ENCODE measurements at regions not wholly inside any gene's neighbourhood (a gene's known extent, or its start where the extent isn't known, plus 50 kb on each side); places are given as distances from the start of the nearest gene placed in this dataset.

DNA sequence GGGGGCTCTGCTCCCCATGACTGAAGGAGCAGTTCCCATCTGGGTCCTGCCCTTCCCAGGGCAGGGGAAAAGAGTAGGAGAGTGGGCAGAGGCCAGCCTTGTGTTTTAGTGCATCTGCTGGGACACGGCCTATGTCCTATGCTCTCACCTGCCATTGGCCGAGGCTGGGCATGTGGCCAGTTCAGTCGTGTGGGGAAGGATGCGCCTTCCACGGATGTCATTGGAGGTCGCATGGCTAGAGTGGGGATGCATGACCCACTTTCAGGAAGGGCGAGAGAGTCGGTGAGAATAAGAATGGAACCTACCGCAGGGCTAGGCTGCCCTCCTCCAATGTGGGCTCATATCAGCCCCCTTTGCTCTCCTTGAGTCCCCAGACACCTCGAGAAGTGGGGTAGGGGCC is 70.9 kb upstream of the HAAO start:
- DNase-seq (ENCODE audit: low spot score) (no peak), ATAC-seq (no peak)
- H3K9me2 ChIP-seq (ENCODE audit: insufficient read depth), result 0 out of 2 replicates have a peak, but pooled peaks cover 3% of the 10 kb centered on the region
- H3K9me3 Mint-ChIP-seq, result peaks cover 7% of the 10 kb centered on the region; the same call in 2 of the 3 replicates
- no peaks in the 10 kb centered on the region for H3K4me1 ChIP-seq (ENCODE audit: insufficient read depth)
- no peaks in the 10 kb centered on the region for H3K36me3 ChIP-seq (ENCODE audit: insufficient read depth)
- no peaks in the 10 kb centered on the region for H3K4me1 Mint-ChIP-seq
- H3K27me3 Mint-ChIP-seq (ENCODE audit: insufficient read depth, low read depth, poor library complexity), result no peaks in the 10 kb centered on the region
- H3K4me2 ChIP-seq, result no peak overlapping the region
- peak overlapping the region; percentile 28; the same call in 1 of the 2 replicates for H2AFZ ChIP-seq
- H3K4me3 ChIP-seq, result no peak overlapping the region
- 0 out of 3 replicates have a peak, but pooled peaks cover 4% of the 10 kb centered on the region for H3K36me3 Mint-ChIP-seq (ENCODE audit: low read depth)
- no peaks in the 10 kb centered on the region for H3K79me2 ChIP-seq (replicated peaks; ENCODE audit: insufficient read depth)
- no peaks in the 10 kb centered on the region for H3F3A ChIP-seq (replicated peaks; ENCODE audit: low read depth)
- H3K27ac ChIP-seq (ENCODE audit: low read depth), result no peak overlapping the region
- H3K27ac Mint-ChIP-seq, result no peak overlapping the region
- TF ChIP-seq CREB1 (CRISPR knock-in tag; IDR thresholded peaks at IDR 0.05; ENCODE audit: low read depth) (no peak), EZH2phosphoT487 (IDR thresholded peaks at IDR 0.05; ENCODE audit: unreplicated experiment) (no peak), CTCF (conservative IDR thresholded peaks at IDR 0.05; ENCODE audit: low read depth in 2 of 2) (no peak), POLR2AphosphoS5 (IDR thresholded peaks at IDR 0.05; ENCODE audit: low read depth) (no peak), REST (IDR thresholded peaks at IDR 0.05; ENCODE audit: unreplicated experiment) (no peak), STAT1 (IDR thresholded peaks at IDR 0.05; ENCODE audit: unreplicated experiment) (no peak), ZNF331 (CRISPR knock-in tag; IDR thresholded peaks at IDR 0.05; ENCODE audit: low read depth) (no peak), JUNB (IDR thresholded peaks at IDR 0.05; ENCODE audit: unreplicated experiment) (no peak), ETS1 (IDR thresholded peaks at IDR 0.05) (no peak), EZH2 (IDR thresholded peaks at IDR 0.05; ENCODE audit: low read depth, unreplicated experiment) (no peak), ZNF462 (CRISPR knock-in tag; IDR thresholded peaks at IDR 0.05) (no peak), NANOG (IDR thresholded peaks at IDR 0.05; ENCODE audit: borderline replicate concordance) (no peak), ZNF114 (CRISPR knock-in tag; IDR thresholded peaks at IDR 0.05) (no peak)
- H3K4me3 Mint-ChIP-seq, result no peak overlapping the region
- H4K20me1 ChIP-seq (replicated peaks; ENCODE audit: insufficient read depth), result no peaks in the 10 kb centered on the region
- no peaks in the 10 kb centered on the region for H3K27me3 ChIP-seq (ENCODE audit: insufficient read depth)

Measured in GM23338 (cell line).